HepG2 (cell line): ENCODE measurements at regions not wholly inside any gene's neighbourhood (a gene's known extent, or its start where the extent isn't known, plus 50 kb on each side); places are given as distances from the start of the nearest gene placed in this dataset.
A peak's percentile ranks its signal among the peaks of the same experiment; 100 is the strongest.

Experiments used
- ATAC-seq: fragments of 200-7000 bp; cut with Tn5 transposase; 3 replicates; pipeline ENCODE4 v1.9.1; 2020; ENCODE audit warnings: mild to moderate bottlenecking, moderate library complexity
- BruUV-seq: library from RNA; stranded (reverse); fragments of 400-500 nt; replicated peaks from 2 replicates; lab custom pipeline; 2021; lab: Mats Ljungman, UMichigan
- CTCF ChIA-PET: fragments of 300-600 bp; formaldehyde crosslinking; extraction: SDS; loops from one replicate; lab custom pipeline; 2021; ENCODE audit warnings: low total read pairs, inconsistent platforms, low intra/inter-chr PET ratio; lab: Yijun Ruan, JAX
- POLR2A ChIA-PET: fragments of 350-600 bp; sonication (Branson Sonifier 250); formaldehyde crosslinking; loops from one replicate; lab custom pipeline; 2020; ENCODE audit warnings: antibody characterized with exemption, inconsistent platforms; lab: Yijun Ruan, JAX
- DNase-seq: peaks from one replicate; pipeline ENCODE4 v3.0.0-alpha.2; 2015; ENCODE audit warnings: low spot score
- FAIRE-seq: peaks from 3 replicates; lab custom pipeline; 2011; peaks lifted over from hg19 to GRCh38; lab: Jason Lieb, UNC
- H2AFZ ChIP-seq: one replicate; pipeline ENCODE4 v1.6.1; 2011; ENCODE audit warnings: low read length, inconsistent platforms
- H3K27ac ChIP-seq: fragments of 300-600 bp; 3 replicates; pipeline ENCODE4 v1.8.0; 2011; ENCODE audit warnings: mixed run types, mild to moderate bottlenecking, mixed read lengths, low read length, inconsistent platforms; ENCODE audit not compliant: insufficient read depth; ENCODE audit errors: extremely low read length
- H3K27me3 ChIP-seq, 2 experiments: fragments of 200-600 bp in 1 of 2; 2 replicates in 1 of 2; 3 replicates in 1 of 2; pipeline versions ENCODE4 v1.6.0 to v1.8.0; 2011; ENCODE audit warnings: low read length in 2 of 2, mild to moderate bottlenecking in 2 of 2, moderate library complexity in 2 of 2, inconsistent platforms in 1 of 2; ENCODE audit not compliant: insufficient read depth in 2 of 2, control insufficient read depth in 1 of 2
- H3K36me3 ChIP-seq, 2 experiments: fragments of 200-600 bp in 1 of 2; replicated peaks in 1 of 2; 2 replicates in 1 of 2; 3 replicates in 1 of 2; pipeline versions ENCODE4 v1.5.1 to v1.8.0; 2011; ENCODE audit warnings: low read length in 2 of 2, inconsistent platforms in 1 of 2; ENCODE audit not compliant: insufficient read depth in 2 of 2, control insufficient read depth in 1 of 2
- H3K4me1 ChIP-seq: 2 replicates; pipeline ENCODE4 v1.5.1; 2012; ENCODE audit warnings: low read length, inconsistent platforms; ENCODE audit not compliant: insufficient read depth
- H3K4me2 ChIP-seq: 2 replicates; pipeline ENCODE4 v1.6.0; 2011; ENCODE audit warnings: low read depth, low read length, inconsistent platforms
- H3K4me3 ChIP-seq, 3 experiments: fragments of 200-600 bp in 1 of 3; sonication (generic), shearing (Covaris generic) in 1 of 3; replicated peaks in 1 of 3; 2 replicates each; pipeline ENCODE4 v1.5.1; 2011 to 2016; ENCODE audit warnings: low read length in 3 of 3, inconsistent platforms in 2 of 3, low read depth in 2 of 3, mild to moderate bottlenecking in 2 of 3, control low read depth in 1 of 3, mixed read lengths in 1 of 3; ENCODE audit not compliant: insufficient read depth in 1 of 3
- H3K79me2 ChIP-seq: one replicate; pipeline ENCODE4 v1.6.1; 2011; ENCODE audit warnings: low read length, inconsistent platforms; ENCODE audit not compliant: insufficient read depth
- H3K9ac ChIP-seq: 2 replicates; pipeline ENCODE4 v1.6.0; 2011; ENCODE audit warnings: mild to moderate bottlenecking, low read depth, low read length, inconsistent platforms; ENCODE audit not compliant: insufficient read depth
- H3K9me3 ChIP-seq: 2 replicates; pipeline ENCODE4 v1.5.1; 2012; ENCODE audit warnings: mild to moderate bottlenecking, low read length
- H4K20me1 ChIP-seq: 2 replicates; pipeline ENCODE4 v1.6.0; 2011; ENCODE audit warnings: inconsistent platforms, mild to moderate bottlenecking, low read length, moderate library complexity; ENCODE audit not compliant: insufficient read depth
- ATF1 ChIP-seq: IDR thresholded peaks from 2 replicates; pipeline ENCODE4 v1.6.1; 2016; ENCODE audit warnings: mild to moderate bottlenecking, control low read depth
- ATF7 ChIP-seq, 2 experiments: fragments of 450-650 bp in 1 of 2; sonication (generic) in 1 of 2; formaldehyde crosslinking in 1 of 2; IDR thresholded peaks; 2 replicates each; pipeline versions ENCODE4 v1.4.0 to v1.6.1; 2016 to 2020; ENCODE audit warnings: antibody characterized with exemption in 1 of 2, mild to moderate bottlenecking in 1 of 2, missing genetic modification reagents in 1 of 2
- CREB1 ChIP-seq, 2 experiments: fragments of 450-650 bp in 1 of 2; IDR thresholded peaks; 2 replicates each; pipeline ENCODE4 v1.6.1; 2016 to 2017; ENCODE audit warnings: control low read depth in 1 of 2, mild to moderate bottlenecking in 1 of 2, missing compliant biosample characterization in 1 of 2, missing genetic modification characterization in 1 of 2
- EHMT2 ChIP-seq: fragments of 200-600 bp; sonication (generic); IDR thresholded peaks from 2 replicates; pipeline ENCODE4 v1.7.0; 2017; ENCODE audit warnings: antibody characterized with exemption, low read depth, low read length, borderline replicate concordance
- ELF4 ChIP-seq: sonication (generic); formaldehyde crosslinking; IDR thresholded peaks from 2 replicates; pipeline ENCODE4 v1.5.0; 2020; ENCODE audit warnings: missing genetic modification reagents, mild to moderate bottlenecking, moderate library complexity, borderline replicate concordance
- ISL2 ChIP-seq: sonication (generic); formaldehyde crosslinking; IDR thresholded peaks from 2 replicates; pipeline ENCODE4 v1.5.0; 2020; ENCODE audit warnings: missing genetic modification reagents
- KLF16 ChIP-seq, 2 experiments: sonication (generic) in 1 of 2; formaldehyde crosslinking in 1 of 2; IDR thresholded peaks; 2 replicates each; pipeline versions ENCODE4 v1.6.1 to v1.8.0; 2016 to 2023; ENCODE audit warnings: missing genetic modification reagents in 2 of 2, missing compliant biosample characterization in 1 of 2
- NR2C2 ChIP-seq: sonication (generic); formaldehyde crosslinking; IDR thresholded peaks from 2 replicates; pipeline ENCODE4 v1.4.0; 2020; ENCODE audit warnings: missing genetic modification reagents, mild to moderate bottlenecking, moderate library complexity, borderline replicate concordance
- SMYD3 ChIP-seq: sonication (generic); formaldehyde crosslinking; IDR thresholded peaks from 2 replicates; pipeline ENCODE4 v1.8.1; 2023; ENCODE audit warnings: mild to moderate bottlenecking, missing genetic modification reagents
- TEAD3 ChIP-seq: optimal IDR thresholded peaks from 2 replicates; pipeline ENCODE3; 2016; ENCODE audit warnings: borderline replicate concordance
- WGBS: methylation state at CpG from one replicate; pipeline ENCODE4 v1.1.6; 2017; ENCODE audit warnings: low lambda C conversion rate; 5-methylcytosine and 5-hydroxymethylcytosine counted together
- in situ Hi-C: cut with HindIII; loops from 2 replicates; pipeline ENCODE4 v1.10.0; 2017; ENCODE audit warnings: low pct_unique_long_range_greater_than_20kb; ENCODE audit not compliant: extremely low pct_ligation_motif_present
- intact Hi-C: fragments of 100-400 bp; cut with micrococcal nuclease; formaldehyde crosslinking; loops from one replicate; pipeline ENCODE4 v1.10.0; 2022; ENCODE audit not compliant: unreplicated experiment

- TF ChIP-seq EHMT2 (no peak), ELF4 (CRISPR knock-in tag) (no peak)
Measured at GRCh38 chr17:51540151-51540550, 279.8 kb downstream of the UTP18 start (continued).

GRCh38 chr17:51541215-51541614 is 280.9 kb downstream of the UTP18 start:
- Histone ChIP-seq H2AFZ (no peak overlapping the region), H3K36me3 (no peaks in the 10 kb centered on the region), H3K9ac (no peak overlapping the region), H3K4me1 (no peaks in the 10 kb centered on the region), H4K20me1 (no peaks in the 10 kb centered on the region), H3K4me3 (no peak overlapping the region)
- FAIRE-seq (no peak), ATAC-seq (no peak)
- 10% methylated on average over 3 of the region's 3 CpGs for WGBS
- TF ChIP-seq ATF7 (IDR thresholded peaks at IDR 0.05) (peak; percentile 93), ATF7 (CRISPR knock-in tag; IDR thresholded peaks at IDR 0.05) (no peak), CREB1 (IDR thresholded peaks at IDR 0.05) (peak; percentile 97), CREB1 (CRISPR knock-in tag; IDR thresholded peaks at IDR 0.05) (no peak), TEAD3 (CRISPR knock-in tag) (no peak)
- TF ChIP-seq, all 625 proteins: peak for 2
- intact Hi-C loops, result no loop called here
- BruUV-seq, result no TSS peak
- no peak for DNase-seq
- H3K27me3 ChIP-seq, result no peaks in the 10 kb centered on the region
- in situ Hi-C loops, result loop anchor here (25.0 kb wide), 1 partner anchor 154 kb away; no protein-coding TSS in a partner anchor
- H3K79me2 ChIP-seq, result no peaks in the 10 kb centered on the region
- no peaks in the 10 kb centered on the region for H3K9me3 ChIP-seq
- ChIA-PET POLR2A (no interaction called here), CTCF (no interaction called here)
- no peak overlapping the region for H3K27ac ChIP-seq
- no peak overlapping the region for H3K4me2 ChIP-seq

GRCh38 chr17:51546114-51546513 is 285.8 kb downstream of the UTP18 start:
- Histone ChIP-seq H3K79me2 (no peaks in the 10 kb centered on the region), H3K4me2 (no peak overlapping the region), H3K27me3 (no peaks in the 10 kb centered on the region), H3K36me3 (no peaks in the 10 kb centered on the region), H3K9me3 (no peaks in the 10 kb centered on the region), H2AFZ (no peak overlapping the region), H3K4me1 (no peaks in the 10 kb centered on the region), H4K20me1 (no peaks in the 10 kb centered on the region), H3K9ac (no peak overlapping the region), H3K27ac (no peak overlapping the region), H3K4me3 (no peak overlapping the region)
- in situ Hi-C loops (loop anchor here (25.0 kb wide), 1 partner anchor 159 kb away; no protein-coding TSS in a partner anchor), intact Hi-C loops (no loop called here)
- CTCF ChIA-PET, result no interaction called here
- DNase-seq (no peak), FAIRE-seq (no peak), ATAC-seq (no peak)
- TF ChIP-seq SMYD3 (CRISPR knock-in tag) (no peak), KLF16 (CRISPR knock-in tag; IDR thresholded peaks at IDR 0.05) (no peak), NR2C2 (CRISPR knock-in tag) (no peak), ATF1 (CRISPR knock-in tag) (no peak), ISL2 (CRISPR knock-in tag) (no peak)
- BruUV-seq, result no TSS peak
- POLR2A ChIA-PET, result no interaction called here
- 38% methylated on average over 2 of the region's 2 CpGs for WGBS
